ENCODE measurements at regions not wholly inside any gene's neighbourhood (a gene's known extent, or its start where the extent isn't known, plus 50 kb on each side); places are given as distances from the start of the nearest gene placed in this dataset.

DNA sequence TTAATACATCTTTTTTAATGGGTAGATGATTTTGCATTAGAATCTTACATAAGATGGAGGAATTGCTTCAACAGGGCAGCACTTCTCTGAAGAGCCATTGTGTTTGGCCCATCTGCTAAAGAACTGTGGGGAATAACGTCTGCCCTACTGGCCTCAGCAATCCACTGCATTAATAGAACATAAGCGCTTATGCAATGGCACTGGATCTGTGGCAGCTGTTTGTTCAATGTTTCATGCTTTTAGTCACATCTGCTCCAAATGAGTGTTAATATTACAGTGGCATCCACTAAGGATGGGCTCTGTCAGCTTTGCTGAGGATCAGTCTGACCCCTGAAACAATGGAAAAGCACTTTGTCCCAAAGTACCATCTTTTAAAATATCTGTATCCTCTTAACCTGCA, 279.0 kb upstream of the GK2 start:
- H3K9ac ChIP-seq (replicated peaks; ENCODE audit: extremely low read depth, insufficient read depth, low read length): no peak overlapping the region
- no peak overlapping the region for H3K27ac ChIP-seq (ENCODE audit: insufficient read depth, low read depth, low read length)
- H3K9me3 ChIP-seq (replicated peaks; ENCODE audit: control insufficient read depth, insufficient read depth, low read length): no peaks in the 10 kb centered on the region
- H2AFZ ChIP-seq (ENCODE audit: low read depth, low read length): no peak overlapping the region
- dilution Hi-C loops (cut with MboI; ENCODE audit: extremely low pct_ligation_motif_present, low sequenced_read_pairs): no loop called here
- no peaks in the 10 kb centered on the region for H3K9me1 ChIP-seq (replicated peaks; ENCODE audit: control insufficient read depth, extremely low read depth, insufficient read depth, low read length)
- intact Hi-C loops (cut with micrococcal nuclease): no loop called here
- no peak overlapping the region for H3K4me2 ChIP-seq (ENCODE audit: insufficient read depth, low read length)
- DNase-seq (ENCODE audit: low read depth, low spot score): no peak
- no peak overlapping the region for H3K4me3 ChIP-seq (replicated peaks in 1 of 3; ENCODE audit: insufficient read depth in 1 of 3, low read depth in 1 of 3, low read length in 3 of 3)
- BruUV-seq (replicated peaks): no TSS peak
- no peaks in the 10 kb centered on the region for H4K20me1 ChIP-seq (replicated peaks; ENCODE audit: control insufficient read depth, extremely low read depth, insufficient read depth, low read length)
- no peaks in the 10 kb centered on the region for H3K79me2 ChIP-seq (ENCODE audit: control insufficient read depth, insufficient read depth, low read length)
- POLR2A ChIA-PET: no interaction called here
- CTCF ChIA-PET: no interaction called here
- no peak for FAIRE-seq
- no peaks in the 10 kb centered on the region for H3K27me3 ChIP-seq (ENCODE audit: control insufficient read depth in 2 of 2, insufficient read depth in 2 of 2, low read length in 2 of 2)
- H3K4me1 ChIP-seq (ENCODE audit: control insufficient read depth, extremely low read depth, insufficient read depth, low read length): no peaks in the 10 kb centered on the region
- TF ChIP-seq EZH2 (IDR thresholded peaks at IDR 0.05; ENCODE audit: borderline replicate concordance, low read depth, low read length, severe bottlenecking) (no peak), MAX (IDR thresholded peaks at IDR 0.05; ENCODE audit: insufficient read depth, insufficient read length) (no peak), GATA2 (IDR thresholded peaks at IDR 0.05; ENCODE audit: insufficient read depth, insufficient read length, low read depth, low read length) (no peak), FOS (IDR thresholded peaks at IDR 0.05; ENCODE audit: borderline replicate concordance, insufficient read depth, low read length) (no peak), POLR2A (IDR thresholded peaks at IDR 0.05; ENCODE audit: low read depth, low read length) (no peak), MYC (IDR thresholded peaks at IDR 0.05; ENCODE audit: low read depth, low read length) (no peak), JUN (IDR thresholded peaks at IDR 0.05; ENCODE audit: borderline replicate concordance, insufficient read depth, insufficient read length, low read depth) (no peak), POLR2AphosphoS5 (IDR thresholded peaks at IDR 0.05; ENCODE audit: insufficient read depth, low read depth, low read length) (no peak), CTCF (IDR thresholded peaks at IDR 0.05; ENCODE audit: extremely low read depth in 1 of 2, insufficient read depth in 1 of 2, low read depth in 1 of 2, low read length in 2 of 2) (no peak)
- no peaks in the 10 kb centered on the region for H3K36me3 ChIP-seq (ENCODE audit: control insufficient read depth in 2 of 2, extremely low read depth in 1 of 2, insufficient read depth in 2 of 2, low read length in 2 of 2)
